D341Med (cell line): ENCODE measurements at regions not wholly inside any gene's neighbourhood (a gene's known extent, or its start where the extent isn't known, plus 50 kb on each side); places are given as distances from the start of the nearest gene placed in this dataset.

Source experiments
- DNase-seq: peaks from one replicate; pipeline ENCODE4 v3.0.0; 2012; ENCODE audit warnings: low spot score

DNA sequence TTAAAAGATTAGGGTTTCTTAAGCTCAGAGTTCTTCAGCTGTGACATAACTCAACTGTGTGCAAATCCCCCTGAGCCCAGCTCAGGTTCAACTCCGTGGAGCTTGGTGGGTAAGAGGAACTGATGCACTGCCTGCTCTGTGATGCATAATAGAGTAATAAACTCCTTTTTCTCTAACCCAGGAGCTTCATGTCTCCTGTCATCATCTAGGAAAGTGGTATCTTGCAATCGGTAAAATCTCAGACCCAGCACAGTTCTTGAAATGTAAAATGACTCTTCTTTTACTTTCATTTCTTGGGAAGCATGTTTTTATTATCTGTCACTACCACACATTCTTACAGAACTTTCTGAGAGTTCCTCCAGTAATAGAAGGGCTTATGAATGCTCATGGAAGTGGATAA is 123.8 kb upstream of the PCDH9 start:
- no peak for DNase-seq

DNA sequence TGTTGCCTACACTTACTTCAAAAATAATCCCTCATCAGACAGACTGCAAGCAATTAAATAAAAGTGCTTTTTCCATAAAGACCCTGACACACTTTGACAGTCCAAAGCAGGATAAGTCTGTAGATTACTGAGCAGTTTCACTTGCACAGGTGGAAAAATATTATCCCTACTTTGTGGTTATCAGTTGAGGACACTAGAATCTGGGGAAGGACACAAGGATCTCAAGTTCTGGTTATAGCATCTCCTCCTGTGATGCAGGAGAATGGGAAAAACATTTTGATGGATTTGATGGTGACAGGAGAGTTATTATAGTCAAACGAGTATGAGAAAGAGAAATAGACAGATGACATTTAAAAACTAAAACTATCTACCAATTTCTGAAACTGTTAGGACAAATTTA is 122.9 kb upstream of the PCDH9 start:
- DNase-seq, result no peak

DNA sequence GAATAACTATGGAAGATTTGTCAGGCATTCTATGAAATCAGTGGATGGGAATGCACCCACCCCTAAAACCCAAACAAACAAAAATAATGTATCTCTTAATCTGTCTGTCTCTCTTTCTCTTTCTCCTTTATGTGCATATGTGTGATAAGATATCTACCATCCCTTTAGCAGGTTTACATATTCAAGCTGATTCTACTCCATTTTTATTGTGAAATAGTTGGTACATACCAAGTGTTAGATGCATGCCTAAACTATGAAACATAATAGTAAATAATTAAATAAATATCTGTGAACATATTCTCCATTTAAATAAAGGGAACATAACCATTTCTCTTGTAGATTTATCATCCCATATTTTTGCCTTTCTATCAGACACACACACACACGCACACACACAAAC is 121.8 kb upstream of the PCDH9 start:
- DNase-seq, result no peak

DNA sequence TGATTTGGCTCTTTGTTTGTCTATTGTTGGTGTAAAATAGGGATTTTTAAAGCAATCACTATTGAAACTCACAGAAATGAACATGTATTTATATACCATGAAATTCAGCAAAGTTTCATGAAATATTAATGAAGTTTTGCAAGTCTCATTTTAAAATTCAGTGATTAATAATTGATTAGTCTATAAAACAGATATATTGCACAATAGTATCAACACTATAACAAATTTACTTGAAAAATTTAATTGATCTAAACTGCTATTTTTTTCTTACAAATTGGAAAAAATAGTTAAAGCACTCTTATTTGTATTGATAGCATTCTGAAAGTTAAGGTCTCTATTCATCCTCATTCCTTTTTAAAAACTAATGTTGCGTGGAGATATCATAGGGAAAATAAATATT is 121.0 kb upstream of the PCDH9 start:
- no peak for DNase-seq

DNA sequence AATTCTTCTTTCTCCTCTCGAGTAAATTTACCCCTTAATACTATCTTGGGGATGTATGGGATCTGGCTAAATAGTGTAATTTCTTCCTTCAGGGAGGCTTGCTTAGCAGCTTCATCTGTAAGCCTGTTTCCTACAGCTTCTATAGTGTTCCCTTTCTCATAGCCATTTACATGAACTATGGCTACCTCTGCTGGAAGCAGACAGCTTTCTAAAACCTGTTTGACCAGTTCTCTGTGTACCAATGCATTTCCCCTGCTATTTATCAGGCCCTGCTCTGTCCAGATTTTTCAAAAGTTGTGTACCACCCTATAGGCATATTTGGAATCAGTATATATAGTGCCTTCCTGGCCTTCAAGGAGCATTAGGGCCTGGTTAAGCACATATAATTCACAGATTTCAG is 113.6 kb upstream of the PCDH9 start:
- no peak for DNase-seq

DNA sequence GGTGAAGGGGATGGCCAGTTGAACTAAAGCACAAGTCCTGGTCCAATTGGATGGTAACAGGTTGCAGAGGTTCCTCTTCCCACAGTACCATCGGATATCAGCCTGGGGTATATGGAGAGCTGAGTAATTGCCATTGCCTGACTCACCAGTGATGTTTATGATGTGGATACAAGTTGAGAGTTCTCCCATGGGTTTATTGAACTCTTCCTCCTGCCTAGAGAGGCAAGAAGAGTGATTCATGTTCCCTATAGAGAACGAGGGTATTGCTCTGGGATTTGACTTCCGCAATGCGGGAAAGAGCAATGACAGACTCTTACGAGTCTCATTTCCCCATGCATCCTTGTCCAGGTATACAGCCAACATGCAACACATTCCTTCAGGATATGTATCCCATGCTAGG is 111.3 kb upstream of the PCDH9 start:
- DNase-seq, result no peak

DNA sequence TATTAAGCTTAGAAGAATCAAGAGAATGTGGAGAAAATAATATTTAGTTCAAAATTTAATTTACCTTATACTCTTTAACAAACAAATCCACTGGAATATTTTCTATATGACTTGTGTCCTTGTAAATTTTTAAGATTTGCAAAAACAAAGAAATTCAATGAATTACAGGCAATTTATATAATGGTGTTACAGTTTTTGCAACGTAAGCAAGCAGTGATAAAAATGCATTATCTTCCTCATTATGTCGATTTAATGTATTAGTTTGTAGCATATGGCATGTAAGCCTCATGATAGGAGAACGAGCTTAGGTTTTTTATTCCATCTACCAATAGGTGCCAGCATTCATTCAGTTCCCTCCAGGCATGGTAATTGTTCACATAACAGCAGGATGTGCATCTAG is 100.0 kb upstream of the PCDH9 start:
- DNase-seq, result no peak

DNA sequence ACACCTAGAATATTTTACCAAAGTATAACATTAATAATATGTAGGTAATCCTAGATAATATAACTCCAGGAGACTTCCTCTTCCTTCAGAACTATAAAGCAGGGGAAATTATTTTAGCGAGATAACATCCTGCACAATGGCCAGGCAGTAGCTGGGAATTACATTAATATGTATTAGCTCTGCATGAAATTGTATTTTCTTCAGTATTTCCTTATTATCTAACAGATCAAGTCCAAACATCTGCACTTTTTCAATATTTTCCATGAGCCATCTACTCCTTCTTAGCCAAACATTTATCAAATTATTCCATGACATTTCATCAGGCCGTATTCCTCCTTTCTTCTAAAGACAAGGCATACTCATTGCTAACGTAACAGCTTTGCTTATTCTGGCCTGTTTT is 98.8 kb upstream of the PCDH9 start:
- DNase-seq, result no peak

DNA sequence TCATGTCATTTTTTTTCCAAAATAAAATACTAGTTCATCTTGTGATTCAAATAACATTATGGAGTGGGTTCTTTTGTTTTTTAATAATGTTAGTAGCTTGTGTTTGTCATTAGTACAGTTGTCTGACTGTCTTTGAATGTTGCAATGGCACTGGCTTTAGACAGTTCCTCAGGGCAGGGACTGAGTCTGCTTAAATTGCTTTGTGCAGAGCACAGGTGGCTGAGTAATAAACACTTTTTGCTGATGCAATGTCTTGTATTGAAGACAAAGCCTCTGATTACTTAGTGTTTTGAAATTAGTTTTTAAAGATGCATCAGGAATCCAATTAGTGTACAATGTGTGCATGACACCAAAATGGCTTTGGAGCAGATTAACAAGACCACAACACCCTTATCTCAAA is 88.7 kb upstream of the PCDH9 start:
- peak; percentile 12 for DNase-seq

DNA sequence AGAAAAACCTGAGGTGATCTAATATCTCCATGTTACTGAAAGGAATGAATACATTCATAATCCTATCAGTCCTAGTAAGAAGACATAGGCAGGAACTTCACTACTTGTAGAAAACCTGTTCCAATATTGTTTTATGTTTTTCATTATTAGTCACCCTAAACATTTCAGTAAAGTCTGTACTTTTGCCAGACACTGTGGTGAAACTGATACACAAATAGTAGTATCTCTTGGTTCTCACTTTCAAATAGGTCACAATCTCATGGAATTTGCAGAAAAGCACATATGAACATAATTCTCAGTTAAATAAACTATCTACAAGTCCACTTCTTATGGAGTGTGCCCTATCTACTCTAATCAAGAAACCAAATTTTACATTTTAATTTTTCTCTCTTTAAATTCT is 88.3 kb upstream of the PCDH9 start:
- DNase-seq, result no peak

DNA sequence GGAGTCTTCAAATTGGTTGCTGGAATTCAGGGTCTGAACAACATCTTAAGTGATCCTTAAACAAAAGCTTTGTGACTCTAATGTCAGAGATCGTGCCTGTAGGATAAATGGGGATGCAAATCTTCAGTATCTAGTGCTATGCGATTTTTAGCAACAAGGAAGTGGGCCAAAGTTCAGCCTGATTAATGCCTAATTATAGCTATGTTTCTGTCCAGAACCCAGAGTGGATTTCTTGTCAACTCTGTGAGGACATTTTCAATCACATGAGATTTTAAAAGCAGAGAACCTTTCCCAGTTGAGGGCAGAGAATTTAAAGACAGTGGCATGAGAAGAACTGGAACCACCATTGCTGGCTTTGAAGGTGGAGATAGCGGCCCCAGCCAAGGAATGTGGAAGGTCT is 84.3 kb upstream of the PCDH9 start:
- DNase-seq, result no peak

DNA sequence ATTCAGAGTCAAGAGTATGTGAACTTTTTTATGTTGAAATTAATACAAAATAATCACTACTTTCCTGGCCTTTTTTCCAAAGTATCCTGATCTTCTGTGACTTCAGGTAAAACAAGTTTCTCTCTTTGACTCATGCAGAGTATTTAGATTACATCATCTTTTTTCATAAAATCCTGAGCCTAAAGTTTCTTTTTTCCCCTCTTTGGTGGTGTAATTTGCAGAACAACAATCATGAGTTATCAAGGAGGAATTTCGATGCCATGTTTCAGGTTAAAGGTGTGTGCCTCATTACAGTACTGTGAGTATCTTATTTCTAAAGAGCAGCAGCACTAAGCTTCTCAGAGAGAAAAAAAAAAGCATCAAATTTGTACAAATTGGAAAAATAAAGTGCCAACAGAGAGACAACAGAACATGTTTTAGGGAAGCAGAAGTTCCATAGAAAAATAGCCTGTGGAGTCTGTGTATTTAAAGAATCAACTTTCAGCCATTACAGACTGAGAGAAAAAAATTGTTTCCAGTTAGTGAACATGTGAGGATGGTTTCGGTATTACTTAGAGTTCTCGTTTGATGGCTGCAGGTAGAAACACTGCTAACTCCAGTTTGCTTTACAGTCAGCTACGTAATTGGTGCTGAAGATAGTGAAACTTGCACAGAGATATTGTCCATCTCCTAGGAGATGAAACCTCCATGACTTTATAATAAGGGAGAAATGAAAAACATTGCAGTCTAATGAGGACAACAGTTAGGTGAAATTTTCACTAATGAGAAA is 78.1 kb upstream of the PCDH9 start:
- DNase-seq, result no peak

DNA sequence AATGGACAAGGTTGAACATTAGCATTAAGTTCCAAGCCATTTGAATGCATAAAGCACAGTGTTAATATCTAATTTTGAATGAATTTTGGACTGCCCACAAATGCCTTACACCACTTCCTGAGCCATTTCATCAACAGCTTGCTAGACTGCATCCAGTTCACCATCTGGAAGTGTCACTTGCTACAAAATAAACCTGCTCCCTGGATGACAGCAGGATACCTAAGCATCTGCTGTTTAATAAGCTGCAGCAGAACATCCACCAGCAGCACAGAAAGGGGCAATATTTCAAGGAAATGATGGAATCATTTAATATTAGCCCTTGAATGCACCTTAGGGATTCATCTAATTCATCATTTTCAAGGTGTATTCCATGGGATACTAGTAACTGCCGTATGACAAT is 76.6 kb upstream of the PCDH9 start:
- DNase-seq, result peak; percentile 17

DNA sequence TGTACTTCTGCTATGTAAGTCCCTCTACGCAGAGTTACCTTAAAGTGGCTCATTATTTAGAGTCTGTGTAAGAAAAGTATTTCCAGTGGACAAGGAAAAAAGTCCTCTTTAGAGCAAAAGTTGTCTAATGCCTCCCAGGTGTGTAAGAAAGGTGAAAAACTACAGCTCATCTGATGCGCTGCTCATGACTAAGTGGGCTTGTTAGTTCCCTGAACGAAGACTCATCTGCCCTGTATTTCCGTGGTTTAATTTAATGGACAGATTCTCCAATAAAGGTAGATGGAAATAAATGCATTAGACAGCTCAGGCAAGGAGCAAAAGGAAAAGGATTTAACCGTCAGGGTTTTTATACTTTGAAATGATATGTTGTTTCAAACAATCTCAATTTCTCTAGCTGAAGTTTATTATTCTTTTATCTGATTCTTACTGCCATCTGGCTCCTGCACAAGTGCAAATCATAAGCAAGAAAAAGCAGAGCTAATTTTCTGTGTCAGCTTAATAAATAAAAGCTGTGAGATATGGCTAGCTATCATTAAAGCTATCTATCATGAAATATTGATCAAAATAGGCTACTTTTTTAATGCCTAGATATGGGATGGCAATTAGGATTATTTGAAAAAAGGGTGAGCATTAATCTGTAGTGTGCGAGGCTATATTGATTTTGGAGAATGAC is 73.7 kb upstream of the PCDH9 start:
- DNase-seq, result no peak

DNA sequence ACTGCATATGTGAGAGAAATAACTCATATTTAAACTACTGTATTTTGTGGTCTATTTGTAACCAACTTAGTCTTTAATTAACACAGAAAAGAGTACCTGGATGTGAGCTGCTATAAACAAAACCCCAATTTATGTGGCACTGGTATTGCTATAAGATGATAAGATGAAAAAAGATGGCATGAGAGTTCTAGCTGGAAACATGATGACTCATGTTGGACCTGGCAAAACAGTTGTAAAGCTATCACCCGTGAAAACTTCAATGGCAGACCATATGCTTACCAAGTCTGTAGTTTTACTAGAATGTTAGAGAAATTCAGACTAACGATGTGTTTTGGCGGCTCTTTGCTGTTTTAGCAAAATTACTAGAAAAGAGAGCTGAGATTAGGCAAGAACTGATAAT is 69.6 kb upstream of the PCDH9 start:
- no peak for DNase-seq

DNA sequence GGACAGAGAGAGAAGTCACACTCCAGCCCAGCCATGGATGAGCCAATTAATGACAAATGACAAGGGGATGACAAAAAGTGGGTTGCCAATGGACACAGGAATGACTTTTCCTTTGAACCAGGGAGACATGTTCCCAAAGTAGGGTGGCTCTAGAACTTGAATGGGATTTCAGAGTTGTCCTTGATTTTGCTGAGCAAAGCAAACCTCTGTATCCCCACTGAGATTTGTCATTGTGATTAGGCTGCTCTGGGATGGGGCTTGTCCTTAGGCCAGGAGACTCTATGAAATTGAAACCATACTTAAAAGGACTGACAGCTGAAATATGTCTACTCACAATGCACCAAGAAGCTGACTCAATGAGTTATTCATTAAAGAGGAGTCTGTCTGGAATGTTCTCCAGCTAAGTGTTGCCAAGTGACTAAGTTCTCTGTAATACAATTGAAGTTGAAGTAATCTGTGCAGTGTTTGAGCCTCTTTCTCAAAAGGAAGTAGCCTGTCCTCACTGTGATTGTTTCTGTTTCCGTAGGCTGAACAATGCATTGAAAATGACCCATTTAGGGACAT is 69.0 kb upstream of the PCDH9 start:
- DNase-seq, result no peak

DNA sequence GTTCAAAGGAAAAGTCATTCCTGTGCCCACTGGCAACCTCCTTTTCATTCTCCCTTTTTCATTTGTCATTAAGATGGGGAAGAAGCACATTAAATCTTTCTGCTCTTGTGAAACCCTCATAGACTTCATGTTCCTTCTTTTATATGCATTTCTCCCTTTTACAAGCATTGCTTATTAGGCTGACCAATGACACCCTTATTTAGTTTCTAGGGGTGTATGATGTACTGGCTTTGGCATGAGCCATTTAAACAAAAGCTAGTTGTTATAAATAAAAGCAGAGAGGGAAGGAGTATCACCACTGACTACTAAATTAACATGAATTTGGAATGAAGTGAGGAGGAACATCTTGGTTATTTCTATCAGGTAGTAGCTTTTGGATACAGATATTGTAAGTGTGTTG is 68.2 kb upstream of the PCDH9 start:
- no peak for DNase-seq

DNA sequence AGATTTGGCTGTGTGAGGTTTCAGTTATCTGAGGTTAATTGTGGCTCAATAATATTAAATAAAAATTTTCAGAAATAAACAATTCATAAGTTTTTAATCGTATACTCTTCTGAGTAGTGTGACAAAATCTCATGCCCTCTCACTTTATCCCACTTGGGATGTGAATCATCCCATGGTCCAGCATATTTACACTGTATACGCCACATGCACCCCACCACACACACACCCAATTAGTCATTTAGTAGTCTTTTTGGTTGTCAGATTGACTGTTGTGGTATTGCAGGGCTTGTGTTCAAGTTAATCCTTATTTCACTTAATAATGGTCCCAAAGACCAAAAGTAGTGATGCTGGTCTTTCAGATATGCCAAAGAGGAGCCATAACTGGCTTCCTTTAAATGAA is 66.4 kb upstream of the PCDH9 start:
- no peak for DNase-seq

DNA sequence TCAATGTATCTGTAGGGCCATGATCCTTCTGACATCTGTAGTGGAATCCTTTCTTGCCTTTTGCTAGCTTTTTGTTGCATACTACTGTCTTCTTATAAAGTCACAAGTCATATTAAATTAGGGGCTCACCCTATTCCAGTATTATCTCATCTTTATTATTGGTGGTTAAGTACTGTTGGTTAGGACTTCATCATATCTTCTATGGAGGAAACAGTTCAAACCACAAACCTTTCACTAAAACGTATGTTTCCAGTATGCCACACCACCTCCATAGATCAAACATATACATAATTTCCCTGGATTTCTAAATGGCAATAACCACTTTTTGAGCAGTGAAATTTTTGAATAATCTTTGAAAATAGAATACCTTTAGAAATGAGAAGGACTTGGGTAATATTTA is 62.8 kb upstream of the PCDH9 start:
- no peak for DNase-seq

DNA sequence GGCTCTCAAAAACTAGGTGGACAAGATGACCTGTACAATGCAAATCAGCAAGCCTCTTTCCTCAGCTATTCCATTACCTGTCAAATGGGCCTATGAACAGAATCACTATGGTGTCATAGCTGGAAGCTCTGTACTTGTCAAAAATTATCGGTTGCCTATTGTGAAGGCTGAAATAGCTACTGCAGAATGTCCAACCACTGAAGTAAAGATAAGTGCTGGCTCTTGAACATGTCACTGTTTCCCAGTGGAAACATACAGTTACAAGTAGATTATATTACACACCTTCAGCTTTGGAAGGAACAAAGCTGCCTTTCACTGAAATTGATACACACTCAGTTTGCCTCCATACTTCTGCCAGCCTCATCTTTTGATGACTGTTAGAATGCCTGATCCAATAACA is 55.5 kb upstream of the PCDH9 start:
- DNase-seq, result no peak

DNA sequence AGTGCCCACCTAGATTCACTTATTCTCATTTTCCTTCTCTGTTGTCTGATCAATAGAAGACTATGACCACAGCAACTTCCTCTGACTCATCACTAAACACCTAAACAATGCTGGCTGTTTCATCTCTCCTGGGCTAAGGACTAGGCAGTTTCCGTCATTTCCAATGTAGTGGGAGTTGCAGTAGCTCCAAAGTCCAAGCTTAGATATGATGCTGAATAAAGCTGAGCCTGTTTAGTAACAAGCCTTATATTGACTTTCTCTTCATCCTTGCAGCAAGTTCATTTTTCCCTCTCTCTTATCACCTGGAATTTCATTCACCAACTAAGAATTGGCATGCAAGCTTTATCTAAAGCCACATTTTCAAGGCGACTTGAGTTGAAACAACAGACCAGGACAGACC is 53.5 kb upstream of the PCDH9 start:
- DNase-seq, result no peak

DNA sequence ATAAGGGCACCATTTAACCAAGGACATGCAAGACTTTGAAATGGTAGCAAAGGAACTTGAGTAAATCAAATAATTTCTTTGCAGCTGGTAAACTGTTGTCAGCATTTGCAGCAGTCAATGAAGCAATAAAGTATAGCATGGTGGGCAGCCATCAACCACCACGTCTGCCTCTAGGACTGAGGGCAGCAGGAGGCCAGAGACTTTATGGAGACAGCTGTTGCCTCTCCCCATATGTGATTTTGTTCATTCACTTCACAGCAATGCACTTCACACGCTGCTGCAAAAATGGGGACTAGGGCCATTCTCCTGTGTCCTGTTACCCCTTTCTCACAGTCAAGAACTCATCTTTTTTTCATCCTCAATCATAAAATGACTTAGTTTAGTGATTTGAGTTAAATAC is 51.3 kb upstream of the PCDH9 start:
- no peak for DNase-seq
